ENCODE measurements at regions not wholly inside any gene's neighbourhood (a gene's known extent, or its start where the extent isn't known, plus 50 kb on each side); places are given as distances from the start of the nearest gene placed in this dataset.

GRCh38 chr9:117906763-117907162 is 202.6 kb downstream of the TLR4 start:
- 76% methylated on average over 4 of the region's 4 CpGs for WGBS
- no peak for TF ChIP-seq EP300 (IDR thresholded peaks at IDR 0.05)
- no peak for TF ChIP-seq POLR2AphosphoS5 (IDR thresholded peaks at IDR 0.05)
- TF ChIP-seq POLR2A (IDR thresholded peaks at IDR 0.05; ENCODE audit: low read depth), result no peak
- no peak for TF ChIP-seq CTCF (IDR thresholded peaks at IDR 0.05)
- Histone ChIP-seq H3K4me1 (no peaks in the 10 kb centered on the region), H3K4me3 (no peak overlapping the region), H3K27me3 (no peaks in the 10 kb centered on the region), H3K27ac (replicated peaks in 1 of 4) (no peak overlapping the region), H3K36me3 (no peaks in the 10 kb centered on the region), H3K9me3 (peaks cover 0 to 21% (median 4%) of the 10 kb centered on the region in 4 donors)
- intact Hi-C loops (cut with DNase I), result no loop called here
- no peak for DNase-seq (ENCODE audit: extremely low spot score)

DNA sequence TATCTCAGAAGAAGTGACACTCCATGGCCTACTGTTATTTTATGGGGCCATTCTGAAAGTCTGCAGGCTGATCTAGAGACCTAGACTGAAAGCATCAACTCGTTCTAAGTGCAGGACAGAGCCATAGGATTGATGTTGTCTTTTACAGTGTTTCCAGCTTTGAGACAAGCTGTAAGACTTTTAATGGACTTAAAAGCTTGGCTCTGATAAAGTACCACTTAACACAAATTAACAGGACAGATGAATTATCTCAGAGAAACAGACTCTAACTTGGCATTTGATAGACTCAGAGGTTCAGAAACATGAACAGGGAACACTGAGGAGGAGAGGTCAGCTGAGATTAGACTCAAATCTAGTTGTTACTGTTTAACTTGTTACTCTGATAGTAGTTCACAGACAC is 203.2 kb downstream of the TLR4 start:
- 53% methylated on average over 1 of the region's 1 CpG for WGBS
- H3K27ac ChIP-seq (replicated peaks in 1 of 4), result no peak overlapping the region
- H3K27me3 ChIP-seq, result no peaks in the 10 kb centered on the region
- no peak for DNase-seq (ENCODE audit: extremely low spot score)
- no peak for TF ChIP-seq EP300 (IDR thresholded peaks at IDR 0.05)
- no peak for TF ChIP-seq POLR2A (IDR thresholded peaks at IDR 0.05; ENCODE audit: low read depth)
- no peak for TF ChIP-seq CTCF (IDR thresholded peaks at IDR 0.05)
- no peak for TF ChIP-seq POLR2AphosphoS5 (IDR thresholded peaks at IDR 0.05)
- H3K36me3 ChIP-seq, result no peaks in the 10 kb centered on the region
- H3K9me3 ChIP-seq, result peaks cover 0 to 28% (median 9%) of the 10 kb centered on the region in 4 donors
- no peaks in the 10 kb centered on the region for H3K4me1 ChIP-seq
- intact Hi-C loops (cut with DNase I), result no loop called here
- H3K4me3 ChIP-seq, result no peak overlapping the region

- no peak for TF ChIP-seq POLR2A (IDR thresholded peaks at IDR 0.05; ENCODE audit: low read depth)
- no peak for TF ChIP-seq POLR2AphosphoS5 (IDR thresholded peaks at IDR 0.05)
- TF ChIP-seq EP300 (IDR thresholded peaks at IDR 0.05), result no peak
- TF ChIP-seq CTCF (IDR thresholded peaks at IDR 0.05), result no peak
- intact Hi-C loops (cut with DNase I), result no loop called here
- WGBS, result 73% methylated on average over 2 of the region's 2 CpGs
Measured at GRCh38 chr9:117916291-117916690, 212.1 kb downstream of the TLR4 start.

DNA sequence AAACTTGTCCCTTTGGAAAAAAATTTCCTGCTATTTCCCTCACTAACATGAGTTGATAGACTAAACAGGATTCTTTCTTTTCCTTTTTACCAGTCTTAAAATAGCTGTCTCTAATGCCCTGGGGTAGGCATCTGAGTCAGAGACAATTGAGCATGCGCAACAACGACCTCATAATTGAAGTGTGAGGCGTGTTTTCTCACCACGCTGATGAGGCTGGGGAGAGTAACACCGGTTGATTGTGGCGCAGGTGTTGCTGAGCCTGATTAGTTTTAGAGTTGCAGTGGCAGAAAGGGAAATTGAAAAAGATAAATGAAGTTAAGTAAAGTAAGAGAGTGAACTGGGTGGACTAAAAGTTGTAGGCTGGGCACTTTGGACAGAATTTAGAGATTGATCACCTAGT is 213.7 kb downstream of the TLR4 start:
- TF ChIP-seq POLR2A (IDR thresholded peaks at IDR 0.05; ENCODE audit: low read depth) (no peak), EP300 (IDR thresholded peaks at IDR 0.05) (no peak), CTCF (IDR thresholded peaks at IDR 0.05) (no peak), POLR2AphosphoS5 (IDR thresholded peaks at IDR 0.05) (no peak)
- no peak for DNase-seq (ENCODE audit: extremely low spot score)
- Histone ChIP-seq H3K9me3 (peaks cover 0 to 2% (median 0%) of the 10 kb centered on the region in 4 donors), H3K4me3 (no peak overlapping the region), H3K27me3 (no peaks in the 10 kb centered on the region), H3K36me3 (no peaks in the 10 kb centered on the region), H3K4me1 (no peaks in the 10 kb centered on the region), H3K27ac (replicated peaks in 1 of 4) (no peak overlapping the region)
- 69% methylated on average over 6 of the region's 6 CpGs for WGBS
- intact Hi-C loops (cut with DNase I), result no loop called here

More at GRCh38 chr9:117916291-117916690, 212.1 kb downstream of the TLR4 start:
- Histone ChIP-seq H3K4me1 (no peaks in the 10 kb centered on the region), H3K4me3 (no peak overlapping the region), H3K36me3 (no peaks in the 10 kb centered on the region), H3K27ac (replicated peaks in 1 of 4) (no peak overlapping the region), H3K27me3 (no peaks in the 10 kb centered on the region), H3K9me3 (peaks cover 0 to 16% (median 11%) of the 10 kb centered on the region in 4 donors)
- DNase-seq (ENCODE audit: extremely low spot score), result no peak

- DNase-seq (ENCODE audit: extremely low spot score), result no peak
- TF ChIP-seq POLR2AphosphoS5 (IDR thresholded peaks at IDR 0.05), result no peak
- no peak for TF ChIP-seq EP300 (IDR thresholded peaks at IDR 0.05)
- no peak for TF ChIP-seq CTCF (IDR thresholded peaks at IDR 0.05)
- TF ChIP-seq POLR2A (IDR thresholded peaks at IDR 0.05; ENCODE audit: low read depth), result no peak
- Histone ChIP-seq H3K27me3 (no peaks in the 10 kb centered on the region), H3K4me1 (no peaks in the 10 kb centered on the region), H3K9me3 (no peaks in the 10 kb centered on the region), H3K27ac (replicated peaks in 1 of 4) (no peak overlapping the region), H3K36me3 (no peaks in the 10 kb centered on the region), H3K4me3 (no peak overlapping the region)
- intact Hi-C loops (cut with DNase I), result no loop called here
- WGBS, result 68% methylated on average over 3 of the region's 3 CpGs
Measured at GRCh38 chr9:117919538-117919937, 215.3 kb downstream of the TLR4 start.

Data from esophagus muscularis mucosa (tissue), 4 donors.